Ishikawa (cell line): ENCODE measurements at regions not wholly inside any gene's neighbourhood (a gene's known extent, or its start where the extent isn't known, plus 50 kb on each side); places are given as distances from the start of the nearest gene placed in this dataset.

Experiments
- CEBPB ChIP-seq: IDR thresholded peaks from 2 replicates; pipeline ENCODE4 v1.6.1; 2012
- CREB1 ChIP-seq: IDR thresholded peaks from 2 replicates; pipeline ENCODE4 v1.6.1; 2012; ENCODE audit warnings: low read depth
- EGR1 ChIP-seq: IDR thresholded peaks from 2 replicates; pipeline ENCODE4 v1.6.1; 2012
- EP300 ChIP-seq: IDR thresholded peaks from 2 replicates; pipeline ENCODE4 v1.6.1; 2012; ENCODE audit warnings: borderline replicate concordance
- FOXM1 ChIP-seq: IDR thresholded peaks from 2 replicates; pipeline ENCODE4 v1.6.1; 2012; ENCODE audit warnings: low read depth, borderline replicate concordance
- NFIC ChIP-seq: IDR thresholded peaks from 2 replicates; pipeline ENCODE4 v1.6.1; 2012
- RAD21 ChIP-seq: IDR thresholded peaks from 2 replicates; pipeline ENCODE4 v1.6.1; 2012; ENCODE audit warnings: low read depth
- TAF1 ChIP-seq: IDR thresholded peaks from 2 replicates; pipeline ENCODE4 v1.6.1; 2012; ENCODE audit warnings: low read depth, mild to moderate bottlenecking
- TCF12 ChIP-seq: IDR thresholded peaks from 2 replicates; pipeline ENCODE4 v1.6.1; 2012; ENCODE audit warnings: low read depth
- TEAD4 ChIP-seq: IDR thresholded peaks from 2 replicates; pipeline ENCODE4 v1.6.1; 2012
- YY1 ChIP-seq: IDR thresholded peaks from 2 replicates; pipeline ENCODE4 v1.6.1; 2012; ENCODE audit warnings: low read depth
- ZBTB7A ChIP-seq: IDR thresholded peaks from 2 replicates; pipeline ENCODE4 v1.6.1; 2012; ENCODE audit warnings: low read depth
- TF ChIP-seq, protein P1 (sequence below): IDR thresholded peaks from 2 replicates; pipeline ENCODE4 v1.6.1; 2012; ENCODE audit warnings: low read depth, mild to moderate bottlenecking
- TF ChIP-seq, protein P2 (sequence below): IDR thresholded peaks from 2 replicates; pipeline ENCODE4 v1.6.1; 2012
- TF ChIP-seq, protein P3 (sequence below): IDR thresholded peaks from 2 replicates; pipeline ENCODE4 v1.6.1; 2012

DNA sequence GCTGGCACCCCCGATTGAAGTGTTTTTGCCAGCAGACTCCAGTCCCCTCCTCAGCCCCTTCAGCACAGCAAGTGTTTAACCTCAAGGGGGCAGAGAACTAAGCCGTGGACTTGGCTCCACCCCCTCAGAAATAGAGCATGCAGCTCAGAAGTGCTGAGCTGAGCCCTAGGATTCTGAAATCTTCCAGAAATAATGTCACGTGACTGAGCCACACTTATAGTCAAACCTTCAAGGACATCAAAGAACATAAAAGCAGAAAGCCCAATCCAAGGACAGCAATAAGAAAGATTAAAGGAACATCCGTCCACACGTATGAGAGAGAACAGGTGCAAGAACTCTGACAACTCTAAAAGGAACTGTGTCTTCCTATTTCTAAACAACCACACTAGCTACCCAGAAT is 317.7 kb upstream of the LRFN5 start:
- TF ChIP-seq, protein P1, sequence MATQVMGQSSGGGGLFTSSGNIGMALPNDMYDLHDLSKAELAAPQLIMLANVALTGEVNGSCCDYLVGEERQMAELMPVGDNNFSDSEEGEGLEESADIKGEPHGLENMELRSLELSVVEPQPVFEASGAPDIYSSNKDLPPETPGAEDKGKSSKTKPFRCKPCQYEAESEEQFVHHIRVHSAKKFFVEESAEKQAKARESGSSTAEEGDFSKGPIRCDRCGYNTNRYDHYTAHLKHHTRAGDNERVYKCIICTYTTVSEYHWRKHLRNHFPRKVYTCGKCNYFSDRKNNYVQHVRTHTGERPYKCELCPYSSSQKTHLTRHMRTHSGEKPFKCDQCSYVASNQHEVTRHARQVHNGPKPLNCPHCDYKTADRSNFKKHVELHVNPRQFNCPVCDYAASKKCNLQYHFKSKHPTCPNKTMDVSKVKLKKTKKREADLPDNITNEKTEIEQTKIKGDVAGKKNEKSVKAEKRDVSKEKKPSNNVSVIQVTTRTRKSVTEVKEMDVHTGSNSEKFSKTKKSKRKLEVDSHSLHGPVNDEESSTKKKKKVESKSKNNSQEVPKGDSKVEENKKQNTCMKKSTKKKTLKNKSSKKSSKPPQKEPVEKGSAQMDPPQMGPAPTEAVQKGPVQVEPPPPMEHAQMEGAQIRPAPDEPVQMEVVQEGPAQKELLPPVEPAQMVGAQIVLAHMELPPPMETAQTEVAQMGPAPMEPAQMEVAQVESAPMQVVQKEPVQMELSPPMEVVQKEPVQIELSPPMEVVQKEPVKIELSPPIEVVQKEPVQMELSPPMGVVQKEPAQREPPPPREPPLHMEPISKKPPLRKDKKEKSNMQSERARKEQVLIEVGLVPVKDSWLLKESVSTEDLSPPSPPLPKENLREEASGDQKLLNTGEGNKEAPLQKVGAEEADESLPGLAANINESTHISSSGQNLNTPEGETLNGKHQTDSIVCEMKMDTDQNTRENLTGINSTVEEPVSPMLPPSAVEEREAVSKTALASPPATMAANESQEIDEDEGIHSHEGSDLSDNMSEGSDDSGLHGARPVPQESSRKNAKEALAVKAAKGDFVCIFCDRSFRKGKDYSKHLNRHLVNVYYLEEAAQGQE = no peak
- TF ChIP-seq CEBPB = no peak
- no peak for TF ChIP-seq TEAD4
- TF ChIP-seq ZBTB7A = no peak

DNA sequence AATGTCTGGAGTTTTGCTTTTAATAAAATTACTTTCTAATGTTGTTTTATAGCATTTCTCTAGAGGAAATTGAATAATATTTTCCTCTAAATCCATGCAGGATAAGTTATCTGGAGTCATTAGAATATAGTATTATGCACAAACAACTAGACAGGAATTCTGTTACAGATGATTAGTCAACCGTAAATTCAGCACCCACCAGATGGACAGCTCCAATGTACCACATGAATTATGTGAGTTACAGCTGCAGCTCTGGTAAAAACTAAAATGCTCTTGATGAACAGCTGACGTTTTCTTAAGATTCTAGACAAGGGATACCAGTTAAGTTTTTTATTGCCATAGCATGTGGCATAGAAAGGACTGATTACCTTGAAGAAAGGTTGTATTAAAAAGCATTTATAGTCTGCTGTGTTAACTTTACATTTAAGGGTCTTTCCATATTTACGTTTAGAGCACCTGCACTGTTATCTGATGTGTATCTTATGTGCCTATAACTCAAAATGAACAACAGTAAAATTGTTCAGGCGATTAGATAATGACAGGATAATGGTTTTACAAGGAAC is 321.4 kb upstream of the LRFN5 start:
- TF ChIP-seq TEAD4 = no peak
- no peak for TF ChIP-seq CEBPB
- no peak for TF ChIP-seq CREB1
- TF ChIP-seq, protein P1 = peak; percentile 89

DNA sequence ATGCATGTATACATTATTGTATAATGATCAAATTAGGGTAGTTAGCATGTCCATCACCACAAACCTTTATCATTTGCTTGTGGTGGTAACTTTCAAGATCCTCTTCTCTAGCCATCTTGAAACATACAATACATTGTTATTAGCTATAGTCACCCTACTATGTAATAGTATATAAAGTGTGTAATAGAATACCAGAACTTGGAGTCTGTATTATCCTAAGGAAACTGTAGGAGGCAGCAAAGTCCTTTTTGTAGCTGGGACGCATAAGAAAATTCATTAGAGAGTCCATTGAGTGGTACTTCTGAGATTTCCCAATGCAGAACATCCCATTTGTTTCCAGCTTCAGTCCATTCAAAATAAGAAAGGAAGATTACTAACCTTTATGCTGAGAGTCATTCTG is 325.9 kb upstream of the LRFN5 start:
- peak; percentile 70 for TF ChIP-seq RAD21
- TF ChIP-seq TCF12 = no peak

DNA sequence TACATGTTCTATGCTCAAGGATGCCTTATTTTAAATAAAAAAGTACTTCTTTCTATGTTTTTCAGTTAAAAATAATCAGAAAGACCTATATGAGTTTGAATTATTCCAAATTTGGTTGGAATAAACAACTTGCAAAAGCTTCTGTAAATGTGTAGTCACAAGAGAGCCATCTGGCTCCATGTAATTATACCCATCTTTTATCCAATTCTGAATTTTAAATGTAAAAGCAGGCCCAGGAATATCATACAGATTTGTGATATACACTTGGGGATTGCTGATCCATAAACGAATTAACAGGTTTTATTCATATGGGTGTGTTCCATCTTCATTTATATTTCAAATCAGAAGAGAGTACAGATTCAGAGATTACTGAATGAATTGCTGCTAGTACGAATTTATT is 329.2 kb upstream of the LRFN5 start:
- TF ChIP-seq CEBPB = no peak

DNA sequence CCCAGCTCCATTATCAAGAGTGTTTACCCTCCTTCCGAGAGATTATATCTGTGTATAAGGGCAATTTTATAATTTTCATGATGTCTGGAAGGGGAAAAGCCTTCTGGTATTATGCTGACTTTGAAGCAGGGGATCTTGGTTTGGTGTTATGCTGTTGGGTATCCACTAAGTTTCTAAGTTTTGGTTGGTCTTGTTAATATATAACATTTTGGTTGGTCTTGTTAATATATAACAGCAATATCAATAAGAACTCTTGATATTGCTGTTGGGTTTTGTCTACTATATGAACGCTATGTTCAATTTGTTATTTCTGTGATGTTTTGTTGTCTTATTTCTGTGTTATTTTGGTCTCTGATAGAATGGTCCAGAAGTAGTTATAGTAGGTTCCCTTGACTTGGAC is 349.2 kb upstream of the LRFN5 start:
- TF ChIP-seq ZBTB7A = no peak
- TF ChIP-seq CEBPB = no peak
- TF ChIP-seq YY1 = no peak
- no peak for TF ChIP-seq TCF12
- TF ChIP-seq EP300 = no peak
- TF ChIP-seq, protein P1 = no peak
- TF ChIP-seq, protein P2, sequence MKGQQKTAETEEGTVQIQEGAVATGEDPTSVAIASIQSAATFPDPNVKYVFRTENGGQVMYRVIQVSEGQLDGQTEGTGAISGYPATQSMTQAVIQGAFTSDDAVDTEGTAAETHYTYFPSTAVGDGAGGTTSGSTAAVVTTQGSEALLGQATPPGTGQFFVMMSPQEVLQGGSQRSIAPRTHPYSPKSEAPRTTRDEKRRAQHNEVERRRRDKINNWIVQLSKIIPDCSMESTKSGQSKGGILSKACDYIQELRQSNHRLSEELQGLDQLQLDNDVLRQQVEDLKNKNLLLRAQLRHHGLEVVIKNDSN = no peak
- TF ChIP-seq RAD21 = no peak
- no peak for TF ChIP-seq CREB1
- TF ChIP-seq FOXM1 = no peak
- no peak for TF ChIP-seq EGR1
- no peak for TF ChIP-seq NFIC
- no peak for TF ChIP-seq TEAD4
- TF ChIP-seq TAF1 = no peak

DNA sequence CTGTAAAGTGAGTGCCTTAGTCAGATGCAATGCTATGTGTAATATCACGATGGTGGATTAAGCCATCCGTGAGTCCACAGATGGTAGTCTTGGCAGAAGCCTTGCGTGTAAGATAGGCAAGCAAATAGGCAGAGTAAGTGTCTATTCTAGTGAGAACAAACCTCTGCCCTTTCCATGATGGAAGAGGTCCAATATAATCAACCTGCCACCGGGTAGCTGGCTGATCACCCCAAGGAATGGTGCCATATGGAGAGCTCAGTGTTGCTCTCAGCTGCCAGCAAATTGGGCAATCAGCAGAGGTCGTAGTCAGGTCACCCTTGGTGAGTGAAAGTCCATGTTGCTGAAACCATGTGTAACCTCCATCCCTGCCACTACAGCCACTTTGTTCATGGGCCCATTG is 371.2 kb upstream of the LRFN5 start:
- TF ChIP-seq TCF12 (no peak), CREB1 (no peak), YY1 (no peak), TAF1 (no peak), EP300 (no peak), ZBTB7A (no peak), EGR1 (no peak), TEAD4 (no peak), CEBPB (no peak), RAD21 (no peak), NFIC (no peak)
- TF ChIP-seq, protein P3, sequence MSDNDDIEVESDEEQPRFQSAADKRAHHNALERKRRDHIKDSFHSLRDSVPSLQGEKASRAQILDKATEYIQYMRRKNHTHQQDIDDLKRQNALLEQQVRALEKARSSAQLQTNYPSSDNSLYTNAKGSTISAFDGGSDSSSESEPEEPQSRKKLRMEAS = no peak
- TF ChIP-seq, protein P1 = no peak
- TF ChIP-seq, protein P2 = no peak
